Endodermal cell (in vitro differentiated cells): ENCODE measurements at regions not wholly inside any gene's neighbourhood (a gene's known extent, or its start where the extent isn't known, plus 50 kb on each side); places are given as distances from the start of the nearest gene placed in this dataset.
A peak's percentile ranks its signal among the peaks of the same experiment; 100 is the strongest.

Source experiments
- DNase-seq: peaks from one replicate; pipeline ENCODE4 v3.0.0-alpha.2; 2017
- H3K27ac ChIP-seq: 2 replicates; pipeline ENCODE4 v1.5.1; 2013; ENCODE audit warnings: mild to moderate bottlenecking, low read depth, low read length, moderate library complexity
- H3K27me3 ChIP-seq: 2 replicates; pipeline ENCODE4 v1.6.1; 2013; ENCODE audit warnings: mild to moderate bottlenecking, low read length, moderate library complexity; ENCODE audit not compliant: insufficient read depth, control insufficient read depth, poor library complexity, severe bottlenecking
- H3K36me3 ChIP-seq: 2 replicates; pipeline ENCODE4 v1.7.0; 2013; ENCODE audit warnings: mild to moderate bottlenecking, low read length, moderate library complexity; ENCODE audit not compliant: control insufficient read depth, insufficient read depth
- H3K4me1 ChIP-seq: one replicate; pipeline ENCODE4 v1.7.0; 2013; ENCODE audit warnings: low read length; ENCODE audit not compliant: control insufficient read depth, insufficient read depth
- H3K4me3 ChIP-seq: 2 replicates; pipeline ENCODE4 v1.5.1; 2013; ENCODE audit warnings: mild to moderate bottlenecking, low read length, moderate library complexity
- H3K9ac ChIP-seq: 2 replicates; pipeline ENCODE4 v1.6.1; 2013; ENCODE audit warnings: mild to moderate bottlenecking, low read length, moderate library complexity; ENCODE audit not compliant: poor library complexity, severe bottlenecking; ENCODE audit errors: extremely low read depth
- H3K9me3 ChIP-seq: 2 replicates; pipeline ENCODE4 v1.6.1; 2013; ENCODE audit warnings: mild to moderate bottlenecking, low read length, moderate library complexity; ENCODE audit not compliant: control insufficient read depth
- H3K27ac Mint-ChIP-seq: 2 replicates; pipeline ENCODE4 v1.8.0; 2020; ENCODE audit warnings: mixed read lengths
- H3K27me3 Mint-ChIP-seq: 2 replicates; pipeline ENCODE4 v1.8.0; 2021; ENCODE audit warnings: mild to moderate bottlenecking, mixed read lengths; ENCODE audit not compliant: insufficient read depth
- H3K36me3 Mint-ChIP-seq: 2 replicates; pipeline ENCODE4 v1.8.0; 2020; ENCODE audit warnings: low read depth, mixed read lengths
- H3K4me1 Mint-ChIP-seq: 2 replicates; pipeline ENCODE4 v1.8.0; 2020; ENCODE audit warnings: mixed read lengths
- H3K4me3 Mint-ChIP-seq: 2 replicates; pipeline ENCODE4 v1.8.0; 2020; ENCODE audit warnings: mild to moderate bottlenecking, moderate library complexity, mixed read lengths
- H3K9me3 Mint-ChIP-seq: 2 replicates; pipeline ENCODE4 v1.8.0; 2020; ENCODE audit warnings: mild to moderate bottlenecking, mixed read lengths
- WGBS, 2 experiments: methylation state at CpG; one replicate each; pipeline versions ENCODE4 v1.1.5 to v1.1.7; 2013; ENCODE audit warnings: missing lambda C conversion rate in 2 of 2, mixed read lengths in 1 of 2; ENCODE audit not compliant: insufficient coverage in 1 of 2, insufficient read length in 1 of 2; 5-methylcytosine and 5-hydroxymethylcytosine counted together
- TF ChIP-seq, protein P1 (sequence below): fragments of 200-600 bp; sonication (generic); conservative IDR thresholded peaks from 2 replicates; pipeline ENCODE4 v1.5.0; 2021; ENCODE audit warnings: antibody characterized with exemption, mild to moderate bottlenecking

DNA sequence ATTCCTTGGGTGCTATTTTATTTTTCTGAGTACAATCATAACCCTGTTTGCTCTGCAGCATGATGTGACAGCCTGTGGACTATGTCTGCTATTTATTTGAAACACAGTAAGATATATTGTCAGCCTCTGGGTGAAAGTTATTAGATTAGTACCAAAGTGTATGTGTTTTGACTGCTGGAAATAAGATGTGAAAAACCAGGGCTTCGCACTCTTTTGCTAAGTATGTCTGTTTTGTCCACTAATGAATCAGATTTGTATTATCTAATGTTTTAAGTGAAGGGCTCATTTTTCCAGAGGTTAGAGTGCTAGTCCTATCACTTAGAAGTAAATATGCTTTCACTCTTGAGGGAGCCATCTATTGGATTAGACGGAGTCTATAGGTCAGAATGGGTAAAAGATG is 569.8 kb upstream of the FZD8 start:
- Histone ChIP-seq H3K36me3 (no peaks in the 10 kb centered on the region), H3K27ac (no peak overlapping the region), H3K27me3 (no peaks in the 10 kb centered on the region), H3K9me3 (no peaks in the 10 kb centered on the region), H3K4me3 (no peak overlapping the region), H3K9ac (no peak overlapping the region), H3K4me1 (no peaks in the 10 kb centered on the region)
- no peaks in the 10 kb centered on the region for H3K4me1 Mint-ChIP-seq
- WGBS, 2 experiments = 96 to 100% methylated on average over 2 of the region's 2 CpGs
- no peaks in the 10 kb centered on the region for H3K9me3 Mint-ChIP-seq
- H3K4me3 Mint-ChIP-seq = no peak overlapping the region
- TF ChIP-seq, protein P1, sequence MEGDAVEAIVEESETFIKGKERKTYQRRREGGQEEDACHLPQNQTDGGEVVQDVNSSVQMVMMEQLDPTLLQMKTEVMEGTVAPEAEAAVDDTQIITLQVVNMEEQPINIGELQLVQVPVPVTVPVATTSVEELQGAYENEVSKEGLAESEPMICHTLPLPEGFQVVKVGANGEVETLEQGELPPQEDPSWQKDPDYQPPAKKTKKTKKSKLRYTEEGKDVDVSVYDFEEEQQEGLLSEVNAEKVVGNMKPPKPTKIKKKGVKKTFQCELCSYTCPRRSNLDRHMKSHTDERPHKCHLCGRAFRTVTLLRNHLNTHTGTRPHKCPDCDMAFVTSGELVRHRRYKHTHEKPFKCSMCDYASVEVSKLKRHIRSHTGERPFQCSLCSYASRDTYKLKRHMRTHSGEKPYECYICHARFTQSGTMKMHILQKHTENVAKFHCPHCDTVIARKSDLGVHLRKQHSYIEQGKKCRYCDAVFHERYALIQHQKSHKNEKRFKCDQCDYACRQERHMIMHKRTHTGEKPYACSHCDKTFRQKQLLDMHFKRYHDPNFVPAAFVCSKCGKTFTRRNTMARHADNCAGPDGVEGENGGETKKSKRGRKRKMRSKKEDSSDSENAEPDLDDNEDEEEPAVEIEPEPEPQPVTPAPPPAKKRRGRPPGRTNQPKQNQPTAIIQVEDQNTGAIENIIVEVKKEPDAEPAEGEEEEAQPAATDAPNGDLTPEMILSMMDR = no peak
- no peak overlapping the region for H3K27ac Mint-ChIP-seq
- H3K36me3 Mint-ChIP-seq = no peaks in the 10 kb centered on the region
- no peaks in the 10 kb centered on the region for H3K27me3 Mint-ChIP-seq
- no peak for DNase-seq

DNA sequence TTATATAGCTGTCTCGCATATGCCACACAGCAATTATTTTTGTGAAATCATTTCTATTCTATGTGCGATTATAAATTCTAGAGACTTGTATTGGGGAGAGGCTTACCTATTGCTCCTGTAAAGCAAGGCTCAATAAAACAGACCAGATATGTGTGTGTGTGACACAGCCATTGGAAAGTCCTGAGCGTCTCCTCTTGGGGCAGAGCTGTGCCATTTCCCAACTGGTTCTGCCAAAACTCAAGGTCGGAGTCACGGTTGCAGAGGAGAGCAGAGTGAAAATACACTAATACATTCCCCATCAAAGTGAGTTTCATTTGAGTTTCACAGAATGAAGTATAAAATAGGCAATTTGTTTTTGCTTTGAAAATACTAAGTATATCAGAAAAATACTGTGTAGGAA is 567.4 kb upstream of the FZD8 start:
- 92 to 100% methylated on average over 1 to 5 of the region's 5 CpGs for WGBS, 2 experiments
- H3K9me3 ChIP-seq = no peaks in the 10 kb centered on the region
- no peaks in the 10 kb centered on the region for H3K27me3 ChIP-seq
- no peak for DNase-seq
- no peaks in the 10 kb centered on the region for H3K36me3 ChIP-seq
- TF ChIP-seq, protein P1 = peak; percentile 15
- Mint-ChIP-seq H3K36me3 (no peaks in the 10 kb centered on the region), H3K9me3 (no peaks in the 10 kb centered on the region), H3K27me3 (no peaks in the 10 kb centered on the region), H3K4me3 (no peak overlapping the region), H3K27ac (no peak overlapping the region), H3K4me1 (no peaks in the 10 kb centered on the region)
- H3K9ac ChIP-seq = no peak overlapping the region
- no peak overlapping the region for H3K4me3 ChIP-seq
- no peak overlapping the region for H3K27ac ChIP-seq
- no peaks in the 10 kb centered on the region for H3K4me1 ChIP-seq

DNA sequence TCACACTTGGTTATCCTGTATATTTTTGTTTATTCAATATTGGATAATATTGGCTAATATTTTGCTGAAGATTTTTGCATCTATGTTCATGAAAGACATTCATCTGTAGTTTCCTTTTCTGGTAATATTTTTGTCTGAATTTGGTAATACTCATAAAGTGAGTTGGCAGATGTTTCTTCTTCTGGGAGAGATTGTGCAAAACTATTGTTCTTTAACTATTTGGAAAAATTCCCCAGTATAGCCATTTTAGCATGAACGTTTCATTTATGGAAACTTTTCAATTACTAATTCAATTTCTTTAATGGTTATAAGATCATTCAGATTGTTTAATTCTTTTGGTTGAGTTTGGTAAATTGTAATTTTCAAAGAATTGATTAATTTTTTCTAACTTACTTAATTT is 560.8 kb upstream of the FZD8 start:
- Histone ChIP-seq H3K4me3 (no peak overlapping the region), H3K4me1 (no peaks in the 10 kb centered on the region), H3K9ac (no peak overlapping the region), H3K9me3 (peaks cover 5% of the 10 kb centered on the region), H3K27ac (no peak overlapping the region), H3K27me3 (no peaks in the 10 kb centered on the region), H3K36me3 (no peaks in the 10 kb centered on the region)
- no peak overlapping the region for H3K4me3 Mint-ChIP-seq
- H3K27me3 Mint-ChIP-seq = no peaks in the 10 kb centered on the region
- DNase-seq = no peak
- TF ChIP-seq, protein P1 = no peak
- peaks cover 8% of the 10 kb centered on the region for H3K9me3 Mint-ChIP-seq
- WGBS, 2 experiments = no CpG with 5 or more reads among the region's 1 CpG
- no peak overlapping the region for H3K27ac Mint-ChIP-seq
- no peaks in the 10 kb centered on the region for H3K4me1 Mint-ChIP-seq
- H3K36me3 Mint-ChIP-seq = no peaks in the 10 kb centered on the region
